ENCODE measurements at regions not wholly inside any gene's neighbourhood (a gene's known extent, or its start where the extent isn't known, plus 50 kb on each side); places are given as distances from the start of the nearest gene placed in this dataset.
"Not testable (repeated sequence)": the region's sequence is repeated elsewhere in the genome, so short reads cannot be mapped to it uniquely, and the experiment has no call there.

DNA sequence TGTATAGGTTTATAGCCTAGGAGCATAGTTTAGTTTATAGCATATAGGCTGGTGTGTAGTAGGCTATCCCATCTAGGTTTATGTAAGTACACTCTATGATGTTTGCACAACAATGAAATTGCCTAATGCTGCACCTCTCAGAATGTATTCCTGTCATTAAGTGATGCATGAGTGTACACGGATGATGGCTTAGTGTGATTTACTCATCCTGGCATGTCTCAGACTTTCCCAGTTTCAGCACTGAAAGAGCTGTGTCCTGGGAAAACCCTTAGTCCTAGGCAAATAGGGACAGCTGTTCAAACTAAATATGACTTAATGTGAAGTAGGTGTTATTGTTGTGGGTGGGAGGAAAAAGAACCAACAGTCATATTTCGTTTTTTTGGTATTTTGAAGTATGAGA lies 264.9 kb upstream of the MAGEB18 start:
- in situ Hi-C loops (cut with MboI; ENCODE audit: low pct_ligation_motif_present in 1 of 4, low pct_unique_long_range_greater_than_20kb in 1 of 4, low sequenced_read_pairs in 3 of 4): no loop called here
- TF ChIP-seq EP300 (IDR thresholded peaks at IDR 0.05; ENCODE audit: low read depth): no peak
- no peak for TF ChIP-seq POLR2AphosphoS5 (IDR thresholded peaks at IDR 0.05)
- no peak for TF ChIP-seq POLR2A (IDR thresholded peaks at IDR 0.05)
- H3K9me3 ChIP-seq: no peaks in the 10 kb centered on the region
- H3K4me3 ChIP-seq: no peak overlapping the region
- intact Hi-C loops (cut with DNase I; ENCODE audit: low total_unique reads): no loop called here
- H3K27me3 ChIP-seq: no peaks in the 10 kb centered on the region
- 23 to 25% methylated on average over 1 to 2 of the region's 2 CpGs for WGBS, 2 donors (ENCODE audit: low coverage in 1 of 2)
- no peak for DNase-seq
- H3K27ac ChIP-seq: no peak overlapping the region
- no peaks in the 10 kb centered on the region for H3K36me3 ChIP-seq
- no peaks in the 10 kb centered on the region for H3K4me1 ChIP-seq

DNA sequence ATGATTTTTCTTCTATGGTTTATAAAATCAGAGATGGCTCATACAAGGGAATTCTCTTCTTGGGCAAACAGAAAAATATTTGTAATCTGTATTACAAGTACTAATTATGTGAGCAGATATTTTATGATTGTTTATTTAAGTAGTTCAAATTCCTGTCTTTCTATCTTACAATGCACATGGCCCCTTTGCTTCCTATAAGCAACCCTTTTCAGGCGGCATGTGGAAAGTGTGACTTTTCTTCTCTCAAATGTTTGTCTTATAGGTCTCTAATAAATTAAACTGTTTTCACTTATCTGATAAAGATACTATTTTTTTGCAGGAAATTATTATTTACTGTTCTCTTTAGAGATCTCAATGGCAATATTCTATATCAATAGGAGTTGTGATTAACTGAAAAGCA lies 259.3 kb upstream of the MAGEB18 start:
- Histone ChIP-seq H3K4me3 (no peak overlapping the region), H3K9me3 (no peaks in the 10 kb centered on the region), H3K27ac (no peak overlapping the region), H3K27me3 (no peaks in the 10 kb centered on the region), H3K4me1 (no peaks in the 10 kb centered on the region), H3K36me3 (no peaks in the 10 kb centered on the region)
- WGBS, 2 donors (ENCODE audit: low coverage in 1 of 2): 14 to 68% methylated on average over 1 of the region's 1 CpG
- no peak for TF ChIP-seq POLR2A (IDR thresholded peaks at IDR 0.05)
- TF ChIP-seq CTCF (IDR thresholded peaks at IDR 0.05): no peak
- TF ChIP-seq EP300 (IDR thresholded peaks at IDR 0.05; ENCODE audit: low read depth): no peak
- intact Hi-C loops (cut with DNase I; ENCODE audit: low total_unique reads) (no loop called here), in situ Hi-C loops (cut with MboI; ENCODE audit: low pct_ligation_motif_present in 1 of 4, low pct_unique_long_range_greater_than_20kb in 1 of 4, low sequenced_read_pairs in 3 of 4) (loop anchor here in 1 of 4 donors (25.0 kb wide), 1 partner anchor 108 kb away; no protein-coding TSS in a partner anchor)
- DNase-seq: no peak

GRCh38 chrX:25882503-25882902 lies 255.6 kb upstream of the MAGEB18 start:
- in situ Hi-C loops (cut with MboI; ENCODE audit: low pct_ligation_motif_present in 1 of 4, low pct_unique_long_range_greater_than_20kb in 1 of 4, low sequenced_read_pairs in 3 of 4): loop anchor here in 1 of 4 donors (25.0 kb wide), 1 partner anchor 105 kb away; no protein-coding TSS in a partner anchor
- intact Hi-C loops (cut with DNase I; ENCODE audit: low total_unique reads): not testable (repeated sequence)
- WGBS, 2 donors (ENCODE audit: low coverage in 1 of 2): 61% methylated on average over 4 of the region's 5 CpGs; no CpG with 5 or more reads in 1 of the 2 donors

DNA sequence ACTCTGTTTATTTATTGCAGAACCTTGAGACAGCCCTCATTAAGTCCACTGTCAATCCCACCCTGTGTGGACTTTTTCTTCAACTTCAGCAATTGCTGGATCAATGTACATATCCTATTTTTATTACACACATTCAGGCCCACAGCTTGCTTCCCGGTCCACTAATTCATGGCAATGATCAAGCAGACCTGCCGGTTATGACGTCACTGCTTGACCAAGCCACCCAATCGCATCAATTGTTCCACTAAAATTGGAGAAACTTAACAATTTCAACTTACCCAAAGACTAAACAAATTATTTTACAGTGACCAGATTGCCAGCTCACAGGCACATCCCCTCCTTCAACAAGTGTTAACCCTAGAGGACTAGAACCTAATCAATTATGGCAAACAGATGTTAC lies 240.4 kb upstream of the MAGEB18 start:
- in situ Hi-C loops (cut with MboI; ENCODE audit: low pct_ligation_motif_present in 1 of 4, low pct_unique_long_range_greater_than_20kb in 1 of 4, low sequenced_read_pairs in 3 of 4): loop anchor here in 1 of 4 donors (25.0 kb wide), 1 partner anchor 90 kb away; no protein-coding TSS in a partner anchor
- intact Hi-C loops (cut with DNase I; ENCODE audit: low total_unique reads): no loop called here
- Histone ChIP-seq H3K9me3 (no peaks in the 10 kb centered on the region), H3K4me1 (no peaks in the 10 kb centered on the region), H3K4me3 (no peak overlapping the region), H3K27ac (no peak overlapping the region), H3K27me3 (no peaks in the 10 kb centered on the region), H3K36me3 (no peaks in the 10 kb centered on the region)
- TF ChIP-seq EP300 (IDR thresholded peaks at IDR 0.05; ENCODE audit: low read depth) (no peak), CTCF (IDR thresholded peaks at IDR 0.05) (no peak), POLR2AphosphoS5 (IDR thresholded peaks at IDR 0.05) (no peak), POLR2A (IDR thresholded peaks at IDR 0.05) (no peak)
- no peak for DNase-seq
- 84% methylated on average over 4 of the region's 4 CpGs; no CpG with 5 or more reads in 1 of the 2 donors for WGBS, 2 donors (ENCODE audit: low coverage in 1 of 2)

More at GRCh38 chrX:25882503-25882902, 255.6 kb upstream of the MAGEB18 start:
- not testable (repeated sequence) for DNase-seq, H3K27me3 ChIP-seq, H3K4me3 ChIP-seq, H3K27ac ChIP-seq, H3K36me3 ChIP-seq, H3K9me3 ChIP-seq, H3K4me1 ChIP-seq

DNA sequence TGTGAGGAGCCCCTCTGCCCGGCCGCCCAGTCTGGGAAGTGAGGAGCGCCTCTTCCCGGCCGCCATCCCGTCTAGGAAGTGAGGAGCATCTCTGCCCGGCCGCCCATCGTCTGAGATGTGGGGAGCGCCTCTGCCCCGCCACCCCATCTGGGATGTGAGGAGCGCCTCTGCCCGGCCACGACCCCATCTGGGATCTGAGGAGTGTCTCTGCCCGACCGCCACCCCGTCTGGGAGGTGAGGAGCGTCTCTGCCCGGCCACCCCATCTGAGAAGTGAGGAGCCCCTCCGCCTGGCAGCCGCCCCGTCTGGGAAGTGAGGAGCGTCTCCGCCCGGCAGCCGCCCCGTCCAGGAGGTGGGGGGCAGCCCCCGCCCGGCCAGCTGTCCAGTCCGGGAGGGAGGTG lies 232.4 kb upstream of the MAGEB18 start:
- H3K4me3 ChIP-seq; DNase-seq; H3K9me3 ChIP-seq; H3K27ac ChIP-seq; H3K36me3 ChIP-seq; H3K27me3 ChIP-seq; H3K4me1 ChIP-seq; in situ Hi-C loops (cut with MboI; ENCODE audit: low pct_ligation_motif_present in 1 of 4, low pct_unique_long_range_greater_than_20kb in 1 of 4, low sequenced_read_pairs in 3 of 4); intact Hi-C loops (cut with DNase I; ENCODE audit: low total_unique reads): not testable (repeated sequence)
- WGBS, 2 donors (ENCODE audit: low coverage in 1 of 2): 95% methylated on average over 11 of the region's 30 CpGs; no CpG with 5 or more reads in 1 of the 2 donors

DNA sequence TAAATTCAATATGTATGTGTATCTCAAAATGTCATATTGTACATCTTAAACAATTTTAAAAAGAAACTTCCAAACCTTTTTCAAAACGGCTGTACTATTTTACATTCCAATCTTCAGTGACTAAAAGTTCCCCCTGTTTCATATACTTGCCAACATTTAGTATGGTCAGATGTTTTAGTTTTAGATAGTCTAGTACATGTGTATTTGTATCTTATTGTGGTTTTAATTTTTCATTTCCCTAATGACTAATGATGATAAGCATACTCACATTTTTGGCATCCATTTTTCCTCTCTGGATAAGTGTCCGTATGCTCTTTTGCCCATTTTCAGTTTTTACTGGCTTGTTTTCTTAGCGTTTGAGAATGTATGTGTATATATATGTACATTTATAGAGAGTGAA lies 212.2 kb upstream of the MAGEB18 start:
- no peak for DNase-seq
- H3K27ac ChIP-seq: no peak overlapping the region
- H3K27me3 ChIP-seq: no peaks in the 10 kb centered on the region
- no peak for TF ChIP-seq EP300 (IDR thresholded peaks at IDR 0.05; ENCODE audit: low read depth)
- TF ChIP-seq CTCF (IDR thresholded peaks at IDR 0.05): no peak
- no peak for TF ChIP-seq POLR2A (IDR thresholded peaks at IDR 0.05)
- TF ChIP-seq POLR2AphosphoS5 (IDR thresholded peaks at IDR 0.05): no peak
- H3K4me1 ChIP-seq: no peaks in the 10 kb centered on the region
- in situ Hi-C loops (cut with MboI; ENCODE audit: low pct_ligation_motif_present in 1 of 4, low pct_unique_long_range_greater_than_20kb in 1 of 4, low sequenced_read_pairs in 3 of 4): no loop called here
- no peaks in the 10 kb centered on the region for H3K36me3 ChIP-seq
- WGBS, 2 donors (ENCODE audit: low coverage in 1 of 2): 68 to 80% methylated on average over 3 of the region's 3 CpGs
- H3K4me3 ChIP-seq: no peak overlapping the region
- intact Hi-C loops (cut with DNase I; ENCODE audit: low total_unique reads): no loop called here
- no peaks in the 10 kb centered on the region for H3K9me3 ChIP-seq
